ENCODE measurements at regions not wholly inside any gene's neighbourhood (a gene's known extent, or its start where the extent isn't known, plus 50 kb on each side); places are given as distances from the start of the nearest gene placed in this dataset.

GRCh38 chr2:67880291-67880761, 182.5 kb downstream of the C1D start:
- H3K9me3 Mint-ChIP-seq: no peaks in the 10 kb centered on the region
- no peak overlapping the region for H3K4me3 Mint-ChIP-seq
- TF ChIP-seq OVOL2 (CRISPR knock-in tag; IDR thresholded peaks at IDR 0.05; ENCODE audit: borderline replicate concordance) (no peak), SP1 (CRISPR knock-in tag; conservative IDR thresholded peaks at IDR 0.05) (no peak), ZNF416 (CRISPR knock-in tag; IDR thresholded peaks at IDR 0.05) (no peak)
- TF ChIP-seq, protein P1, sequence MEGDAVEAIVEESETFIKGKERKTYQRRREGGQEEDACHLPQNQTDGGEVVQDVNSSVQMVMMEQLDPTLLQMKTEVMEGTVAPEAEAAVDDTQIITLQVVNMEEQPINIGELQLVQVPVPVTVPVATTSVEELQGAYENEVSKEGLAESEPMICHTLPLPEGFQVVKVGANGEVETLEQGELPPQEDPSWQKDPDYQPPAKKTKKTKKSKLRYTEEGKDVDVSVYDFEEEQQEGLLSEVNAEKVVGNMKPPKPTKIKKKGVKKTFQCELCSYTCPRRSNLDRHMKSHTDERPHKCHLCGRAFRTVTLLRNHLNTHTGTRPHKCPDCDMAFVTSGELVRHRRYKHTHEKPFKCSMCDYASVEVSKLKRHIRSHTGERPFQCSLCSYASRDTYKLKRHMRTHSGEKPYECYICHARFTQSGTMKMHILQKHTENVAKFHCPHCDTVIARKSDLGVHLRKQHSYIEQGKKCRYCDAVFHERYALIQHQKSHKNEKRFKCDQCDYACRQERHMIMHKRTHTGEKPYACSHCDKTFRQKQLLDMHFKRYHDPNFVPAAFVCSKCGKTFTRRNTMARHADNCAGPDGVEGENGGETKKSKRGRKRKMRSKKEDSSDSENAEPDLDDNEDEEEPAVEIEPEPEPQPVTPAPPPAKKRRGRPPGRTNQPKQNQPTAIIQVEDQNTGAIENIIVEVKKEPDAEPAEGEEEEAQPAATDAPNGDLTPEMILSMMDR (IDR thresholded peaks at IDR 0.05): no peak
- peaks cover 10% of the 10 kb centered on the region for H3K4me1 Mint-ChIP-seq
- no peaks in the 10 kb centered on the region for H3K27me3 Mint-ChIP-seq (ENCODE audit: low read depth)
- ChIA-PET POLR2A (interaction anchor here (1.1 kb wide), 1 partner anchor 18 kb away, joined by 3 read pairs; no protein-coding TSS in a partner anchor), CTCF (interaction anchor here (0.9 kb wide), 1 partner anchor 34 kb away, joined by 3 read pairs; no protein-coding TSS in a partner anchor)
- ATAC-seq: no peak
- H3K27ac Mint-ChIP-seq: no peak overlapping the region
- DNase-seq (ENCODE audit: low spot score): no peak
- H3K36me3 Mint-ChIP-seq: no peaks in the 10 kb centered on the region

DNA sequence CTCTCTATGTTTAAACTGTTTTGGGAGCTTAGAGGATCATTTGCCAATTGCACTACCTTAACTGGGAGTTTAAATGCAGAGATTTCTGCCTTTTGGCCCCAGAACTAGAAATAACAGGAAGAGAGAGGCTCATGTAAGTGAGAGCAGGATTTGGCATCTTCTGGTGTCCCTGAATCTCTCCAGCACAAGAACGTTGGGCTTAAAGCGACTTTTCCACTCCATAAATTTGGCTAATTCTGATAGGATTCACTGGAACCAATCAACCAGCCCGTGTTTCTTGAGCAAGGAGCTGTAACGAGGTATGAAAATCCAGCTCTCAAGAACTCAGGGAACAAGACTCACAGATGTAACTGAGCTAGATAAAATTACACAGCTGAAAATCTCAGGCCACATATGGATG, 181.0 kb downstream of the C1D start:
- ChIA-PET POLR2A (no interaction called here), CTCF (no interaction called here)
- Mint-ChIP-seq H3K27ac (no peak overlapping the region), H3K4me1 (peaks cover 14% of the 10 kb centered on the region), H3K27me3 (ENCODE audit: low read depth) (no peaks in the 10 kb centered on the region), H3K36me3 (no peaks in the 10 kb centered on the region), H3K4me3 (no peak overlapping the region), H3K9me3 (no peaks in the 10 kb centered on the region)
- ATAC-seq (no peak), DNase-seq (ENCODE audit: low spot score) (no peak)
- TF ChIP-seq NR1H2 (CRISPR knock-in tag; IDR thresholded peaks at IDR 0.05): no peak
- TF ChIP-seq CREM (CRISPR knock-in tag; IDR thresholded peaks at IDR 0.05): no peak
- no peak for TF ChIP-seq ZNF121 (CRISPR knock-in tag; IDR thresholded peaks at IDR 0.05)
- TF ChIP-seq ZNF232 (CRISPR knock-in tag; IDR thresholded peaks at IDR 0.05): no peak
- no peak for TF ChIP-seq ZBTB21 (CRISPR knock-in tag; IDR thresholded peaks at IDR 0.05; ENCODE audit: borderline replicate concordance)
- TF ChIP-seq HMGA2 (CRISPR knock-in tag; IDR thresholded peaks at IDR 0.05): no peak
- no peak for TF ChIP-seq GTF2I (CRISPR knock-in tag; conservative IDR thresholded peaks at IDR 0.05)
- TF ChIP-seq, protein P2, sequence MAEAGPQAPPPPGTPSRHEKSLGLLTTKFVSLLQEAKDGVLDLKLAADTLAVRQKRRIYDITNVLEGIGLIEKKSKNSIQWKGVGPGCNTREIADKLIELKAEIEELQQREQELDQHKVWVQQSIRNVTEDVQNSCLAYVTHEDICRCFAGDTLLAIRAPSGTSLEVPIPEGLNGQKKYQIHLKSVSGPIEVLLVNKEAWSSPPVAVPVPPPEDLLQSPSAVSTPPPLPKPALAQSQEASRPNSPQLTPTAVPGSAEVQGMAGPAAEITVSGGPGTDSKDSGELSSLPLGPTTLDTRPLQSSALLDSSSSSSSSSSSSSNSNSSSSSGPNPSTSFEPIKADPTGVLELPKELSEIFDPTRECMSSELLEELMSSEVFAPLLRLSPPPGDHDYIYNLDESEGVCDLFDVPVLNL (CRISPR knock-in tag; IDR thresholded peaks at IDR 0.05; ENCODE audit: borderline replicate concordance, low read depth): no peak
- no peak for TF ChIP-seq ZNF263 (CRISPR knock-in tag; IDR thresholded peaks at IDR 0.05; ENCODE audit: low read depth)
- no peak for TF ChIP-seq ATF2 (CRISPR knock-in tag; IDR thresholded peaks at IDR 0.05; ENCODE audit: borderline replicate concordance, low read depth)
- no peak for TF ChIP-seq ESRRA (CRISPR knock-in tag; IDR thresholded peaks at IDR 0.05; ENCODE audit: borderline replicate concordance)

GRCh38 chr2:67883316-67884087, 179.3 kb downstream of the C1D start:
- Mint-ChIP-seq H3K27ac (no peak overlapping the region), H3K4me1 (peaks cover 12% of the 10 kb centered on the region), H3K36me3 (no peaks in the 10 kb centered on the region), H3K4me3 (no peak overlapping the region), H3K27me3 (ENCODE audit: low read depth) (no peaks in the 10 kb centered on the region), H3K9me3 (no peaks in the 10 kb centered on the region)
- ATAC-seq (no peak), DNase-seq (ENCODE audit: low spot score) (no peak)
- POLR2A ChIA-PET: interaction anchor here (0.6 to 0.7 kb wide), 3 partner anchors 136 to 300 kb away, joined by 3 to 8 read pairs (median 4); no protein-coding TSS in a partner anchor
- CTCF ChIA-PET: interaction anchor here (0.6 kb wide), 1 partner anchor 7 kb away, joined by 3 read pairs; no protein-coding TSS in a partner anchor
- TF ChIP-seq ATF2 (CRISPR knock-in tag; IDR thresholded peaks at IDR 0.05; ENCODE audit: borderline replicate concordance, low read depth): no peak
- TF ChIP-seq ZNF138 (CRISPR knock-in tag; conservative IDR thresholded peaks at IDR 0.05): no peak
- TF ChIP-seq, protein P3, sequence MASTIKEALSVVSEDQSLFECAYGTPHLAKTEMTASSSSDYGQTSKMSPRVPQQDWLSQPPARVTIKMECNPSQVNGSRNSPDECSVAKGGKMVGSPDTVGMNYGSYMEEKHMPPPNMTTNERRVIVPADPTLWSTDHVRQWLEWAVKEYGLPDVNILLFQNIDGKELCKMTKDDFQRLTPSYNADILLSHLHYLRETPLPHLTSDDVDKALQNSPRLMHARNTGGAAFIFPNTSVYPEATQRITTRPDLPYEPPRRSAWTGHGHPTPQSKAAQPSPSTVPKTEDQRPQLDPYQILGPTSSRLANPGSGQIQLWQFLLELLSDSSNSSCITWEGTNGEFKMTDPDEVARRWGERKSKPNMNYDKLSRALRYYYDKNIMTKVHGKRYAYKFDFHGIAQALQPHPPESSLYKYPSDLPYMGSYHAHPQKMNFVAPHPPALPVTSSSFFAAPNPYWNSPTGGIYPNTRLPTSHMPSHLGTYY (CRISPR knock-in tag; IDR thresholded peaks at IDR 0.05): no peak
- TF ChIP-seq, protein P4, sequence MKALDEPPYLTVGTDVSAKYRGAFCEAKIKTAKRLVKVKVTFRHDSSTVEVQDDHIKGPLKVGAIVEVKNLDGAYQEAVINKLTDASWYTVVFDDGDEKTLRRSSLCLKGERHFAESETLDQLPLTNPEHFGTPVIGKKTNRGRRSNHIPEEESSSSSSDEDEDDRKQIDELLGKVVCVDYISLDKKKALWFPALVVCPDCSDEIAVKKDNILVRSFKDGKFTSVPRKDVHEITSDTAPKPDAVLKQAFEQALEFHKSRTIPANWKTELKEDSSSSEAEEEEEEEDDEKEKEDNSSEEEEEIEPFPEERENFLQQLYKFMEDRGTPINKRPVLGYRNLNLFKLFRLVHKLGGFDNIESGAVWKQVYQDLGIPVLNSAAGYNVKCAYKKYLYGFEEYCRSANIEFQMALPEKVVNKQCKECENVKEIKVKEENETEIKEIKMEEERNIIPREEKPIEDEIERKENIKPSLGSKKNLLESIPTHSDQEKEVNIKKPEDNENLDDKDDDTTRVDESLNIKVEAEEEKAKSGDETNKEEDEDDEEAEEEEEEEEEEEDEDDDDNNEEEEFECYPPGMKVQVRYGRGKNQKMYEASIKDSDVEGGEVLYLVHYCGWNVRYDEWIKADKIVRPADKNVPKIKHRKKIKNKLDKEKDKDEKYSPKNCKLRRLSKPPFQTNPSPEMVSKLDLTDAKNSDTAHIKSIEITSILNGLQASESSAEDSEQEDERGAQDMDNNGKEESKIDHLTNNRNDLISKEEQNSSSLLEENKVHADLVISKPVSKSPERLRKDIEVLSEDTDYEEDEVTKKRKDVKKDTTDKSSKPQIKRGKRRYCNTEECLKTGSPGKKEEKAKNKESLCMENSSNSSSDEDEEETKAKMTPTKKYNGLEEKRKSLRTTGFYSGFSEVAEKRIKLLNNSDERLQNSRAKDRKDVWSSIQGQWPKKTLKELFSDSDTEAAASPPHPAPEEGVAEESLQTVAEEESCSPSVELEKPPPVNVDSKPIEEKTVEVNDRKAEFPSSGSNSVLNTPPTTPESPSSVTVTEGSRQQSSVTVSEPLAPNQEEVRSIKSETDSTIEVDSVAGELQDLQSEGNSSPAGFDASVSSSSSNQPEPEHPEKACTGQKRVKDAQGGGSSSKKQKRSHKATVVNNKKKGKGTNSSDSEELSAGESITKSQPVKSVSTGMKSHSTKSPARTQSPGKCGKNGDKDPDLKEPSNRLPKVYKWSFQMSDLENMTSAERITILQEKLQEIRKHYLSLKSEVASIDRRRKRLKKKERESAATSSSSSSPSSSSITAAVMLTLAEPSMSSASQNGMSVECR (CRISPR knock-in tag; IDR thresholded peaks at IDR 0.05; ENCODE audit: borderline replicate concordance): no peak
- TF ChIP-seq, protein P5, sequence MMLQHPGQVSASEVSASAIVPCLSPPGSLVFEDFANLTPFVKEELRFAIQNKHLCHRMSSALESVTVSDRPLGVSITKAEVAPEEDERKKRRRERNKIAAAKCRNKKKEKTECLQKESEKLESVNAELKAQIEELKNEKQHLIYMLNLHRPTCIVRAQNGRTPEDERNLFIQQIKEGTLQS (CRISPR knock-in tag; conservative IDR thresholded peaks at IDR 0.05): no peak
- TF ChIP-seq ZNF416 (CRISPR knock-in tag; IDR thresholded peaks at IDR 0.05): no peak
